H9 (cell line): ENCODE measurements at regions not wholly inside any gene's neighbourhood (a gene's known extent, or its start where the extent isn't known, plus 50 kb on each side); places are given as distances from the start of the nearest gene placed in this dataset.

Experiments
- DNase-seq: peaks from one replicate; pipeline ENCODE4 v3.0.0-alpha.2; 2017
- H2AFZ ChIP-seq: one replicate; pipeline ENCODE4 v1.6.1; 2013; ENCODE audit warnings: mild to moderate bottlenecking, low read length, control low read depth, moderate library complexity
- H2AK5ac ChIP-seq: 2 replicates; pipeline ENCODE4 v1.6.1; 2013; ENCODE audit warnings: low read length, control low read depth, mixed read lengths; ENCODE audit not compliant: insufficient read length
- H2BK120ac ChIP-seq: one replicate; pipeline ENCODE4 v1.6.1; 2013; ENCODE audit warnings: low read depth, mild to moderate bottlenecking, low read length, control low read depth, inconsistent platforms; ENCODE audit not compliant: poor library complexity, severe bottlenecking
- H2BK12ac ChIP-seq: 2 replicates; pipeline ENCODE4 v1.6.1; 2013; ENCODE audit warnings: low read length, control low read depth, mixed read lengths, low read depth; ENCODE audit not compliant: insufficient read length
- H2BK15ac ChIP-seq: 2 replicates; pipeline ENCODE4 v1.6.1; 2013; ENCODE audit warnings: low read depth, low read length, control low read depth
- H2BK20ac ChIP-seq: one replicate; pipeline ENCODE4 v1.6.1; 2013; ENCODE audit warnings: low read depth, mild to moderate bottlenecking, low read length, control low read depth, inconsistent platforms; ENCODE audit not compliant: poor library complexity, severe bottlenecking
- H2BK5ac ChIP-seq: 2 replicates; pipeline ENCODE4 v1.6.1; 2013; ENCODE audit warnings: low read length, control low read depth, mixed read lengths; ENCODE audit not compliant: insufficient read length
- H3K14ac ChIP-seq: 2 replicates; pipeline ENCODE4 v1.6.1; 2013; ENCODE audit warnings: low read length, control low read depth; ENCODE audit not compliant: insufficient read depth
- H3K18ac ChIP-seq: 2 replicates; pipeline ENCODE4 v1.6.1; 2013; ENCODE audit warnings: low read depth, mild to moderate bottlenecking, mixed read lengths, low read length, control low read depth; ENCODE audit not compliant: insufficient read length
- H3K23ac ChIP-seq: 2 replicates; pipeline ENCODE4 v1.6.1; 2013; ENCODE audit warnings: low read length, control low read depth, mixed read lengths, low read depth; ENCODE audit not compliant: insufficient read length
- H3K23me2 ChIP-seq: 2 replicates; pipeline ENCODE4 v1.6.1; 2013; ENCODE audit warnings: low read depth, mild to moderate bottlenecking, mixed read lengths, low read length, control low read depth; ENCODE audit not compliant: insufficient read length, poor library complexity, severe bottlenecking
- H3K27ac ChIP-seq: 2 replicates; pipeline ENCODE4 v1.5.1; 2013; ENCODE audit warnings: low read length, control low read depth, mixed read lengths, low read depth; ENCODE audit not compliant: insufficient read length
- H3K27me3 ChIP-seq: 2 replicates; pipeline ENCODE4 v1.6.1; 2013; ENCODE audit warnings: low read length, control low read depth, inconsistent platforms; ENCODE audit not compliant: insufficient read depth
- H3K4ac ChIP-seq: 2 replicates; pipeline ENCODE4 v1.6.1; 2013; ENCODE audit warnings: low read depth, mild to moderate bottlenecking, control low read depth, inconsistent platforms, low read length, moderate library complexity
- H3K4me1 ChIP-seq: 2 replicates; pipeline ENCODE4 v1.6.1; 2013; ENCODE audit warnings: low read length, control low read depth, inconsistent platforms; ENCODE audit not compliant: insufficient read depth
- H3K4me2 ChIP-seq: 2 replicates; pipeline ENCODE4 v1.6.1; 2013; ENCODE audit warnings: low read length, control low read depth, mixed read lengths; ENCODE audit not compliant: insufficient read length, insufficient read depth
- H3K56ac ChIP-seq: 2 replicates; pipeline ENCODE4 v1.6.1; 2013; ENCODE audit warnings: low read depth, mild to moderate bottlenecking, mixed read lengths, low read length, control low read depth; ENCODE audit not compliant: insufficient read length
- H3K79me1 ChIP-seq: 2 replicates; pipeline ENCODE4 v1.6.1; 2013; ENCODE audit warnings: low read depth, mild to moderate bottlenecking, moderate library complexity, low read length, control low read depth, inconsistent platforms; ENCODE audit not compliant: insufficient read depth, poor library complexity, severe bottlenecking
- H3K79me2 ChIP-seq: 2 replicates; pipeline ENCODE4 v1.6.1; 2013; ENCODE audit warnings: low read length, control low read depth, inconsistent platforms; ENCODE audit not compliant: insufficient read depth
- H3K9ac ChIP-seq: 2 replicates; pipeline ENCODE4 v1.6.1; 2013; ENCODE audit warnings: low read length, control low read depth, mixed read lengths; ENCODE audit not compliant: insufficient read length; ENCODE audit errors: extremely low read depth
- H3K9me3 ChIP-seq: one replicate; pipeline ENCODE4 v1.6.1; 2013; ENCODE audit warnings: low read depth, low read length, inconsistent platforms; ENCODE audit not compliant: control insufficient read depth
- H3T11ph ChIP-seq: one replicate; pipeline ENCODE4 v1.6.1; 2013; ENCODE audit warnings: mild to moderate bottlenecking, low read length, control low read depth, inconsistent platforms
- H4K20me1 ChIP-seq: one replicate; pipeline ENCODE4 v1.6.1; 2013; ENCODE audit not compliant: control insufficient read depth, insufficient read length, insufficient read depth
- H4K5ac ChIP-seq: 2 replicates; pipeline ENCODE4 v1.6.1; 2013; ENCODE audit warnings: low read depth, mild to moderate bottlenecking, mixed read lengths, low read length, control low read depth; ENCODE audit not compliant: insufficient read length
- H4K8ac ChIP-seq: replicated peaks from 2 replicates; pipeline ENCODE4 v1.6.1; 2013; ENCODE audit warnings: low read length, control low read depth, mixed read lengths, low read depth; ENCODE audit not compliant: insufficient read length
- H4K91ac ChIP-seq: 2 replicates; pipeline ENCODE4 v1.6.1; 2013; ENCODE audit warnings: low read depth, mild to moderate bottlenecking, moderate library complexity, mixed read lengths, low read length, control low read depth; ENCODE audit not compliant: insufficient read length
- H3K27ac Mint-ChIP-seq, 3 experiments: 2 replicates in 2 of 3; 3 replicates in 1 of 3; pipeline ENCODE4 v1.8.0; 2020 to 2021; ENCODE audit warnings: mixed read lengths in 3 of 3, mild to moderate bottlenecking in 1 of 3, moderate library complexity in 1 of 3
- H3K27me3 Mint-ChIP-seq: 2 replicates; pipeline ENCODE4 v1.8.0; 2021; ENCODE audit warnings: low read depth, mild to moderate bottlenecking, moderate library complexity, mixed read lengths
- H3K36me3 Mint-ChIP-seq, 3 experiments: 2 replicates in 2 of 3; 3 replicates in 1 of 3; pipeline ENCODE4 v1.8.0; 2020 to 2021; ENCODE audit warnings: low read depth in 3 of 3, mixed read lengths in 3 of 3; ENCODE audit not compliant: insufficient read depth in 1 of 3
- H3K4me1 Mint-ChIP-seq, 2 experiments: 2 replicates each; pipeline ENCODE4 v1.8.0; 2020; ENCODE audit warnings: mixed read lengths in 2 of 2
- H3K4me3 Mint-ChIP-seq, 2 experiments: 2 replicates in 1 of 2; 3 replicates in 1 of 2; pipeline ENCODE4 v1.8.0; 2020 to 2021; ENCODE audit warnings: mild to moderate bottlenecking in 2 of 2, mixed read lengths in 2 of 2, moderate library complexity in 1 of 2
- H3K9me3 Mint-ChIP-seq, 2 experiments: 2 replicates in 1 of 2; 3 replicates in 1 of 2; pipeline ENCODE4 v1.8.0; 2020; ENCODE audit warnings: mild to moderate bottlenecking in 2 of 2, mixed read lengths in 2 of 2, moderate library complexity in 1 of 2
- WGBS: extraction: QIAGEN DNeasy Blood & Tissue Kit; methylation state at CpG from one replicate; pipeline ENCODE4 v1.1.7; 2013; ENCODE audit warnings: missing lambda C conversion rate, low lambda C conversion rate, mixed read lengths; ENCODE audit not compliant: insufficient read length; ENCODE audit errors: extremely low coverage; 5-methylcytosine and 5-hydroxymethylcytosine counted together
- TF ChIP-seq, protein P1 (sequence below): fragments of 200-600 bp; sonication (generic); conservative IDR thresholded peaks from 3 replicates; pipeline ENCODE4 v1.8.0; 2021; ENCODE audit warnings: antibody characterized with exemption, mild to moderate bottlenecking

DNA sequence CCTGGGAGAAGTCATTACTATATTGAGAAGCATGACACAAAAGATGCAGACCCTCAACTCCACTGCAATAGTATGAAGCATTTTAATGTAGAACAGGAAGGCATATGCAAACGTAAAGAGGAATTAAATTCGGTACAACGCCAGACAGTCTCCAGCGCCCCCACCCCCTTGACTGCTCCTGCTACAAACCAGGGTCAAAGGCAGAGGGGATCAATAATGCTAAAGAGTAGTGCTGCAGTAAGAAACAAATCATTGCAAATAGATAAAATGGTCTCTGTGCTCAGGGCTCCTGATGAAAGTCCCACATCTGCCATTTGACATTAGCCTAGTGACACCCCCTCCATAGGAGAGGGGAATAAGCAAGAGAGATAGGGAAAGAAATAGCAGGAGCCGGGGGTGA lies 164.9 kb upstream of the BLID start:
- no peak overlapping the region for H2BK12ac ChIP-seq
- no peaks in the 10 kb centered on the region for H3K9me3 ChIP-seq
- no peak overlapping the region for H2AFZ ChIP-seq
- H3K14ac ChIP-seq: no peak overlapping the region
- H4K5ac ChIP-seq: no peak overlapping the region
- no peaks in the 10 kb centered on the region for H3K79me2 ChIP-seq
- H3K56ac ChIP-seq: no peak overlapping the region
- no peaks in the 10 kb centered on the region for H4K20me1 ChIP-seq
- TF ChIP-seq, protein P1, sequence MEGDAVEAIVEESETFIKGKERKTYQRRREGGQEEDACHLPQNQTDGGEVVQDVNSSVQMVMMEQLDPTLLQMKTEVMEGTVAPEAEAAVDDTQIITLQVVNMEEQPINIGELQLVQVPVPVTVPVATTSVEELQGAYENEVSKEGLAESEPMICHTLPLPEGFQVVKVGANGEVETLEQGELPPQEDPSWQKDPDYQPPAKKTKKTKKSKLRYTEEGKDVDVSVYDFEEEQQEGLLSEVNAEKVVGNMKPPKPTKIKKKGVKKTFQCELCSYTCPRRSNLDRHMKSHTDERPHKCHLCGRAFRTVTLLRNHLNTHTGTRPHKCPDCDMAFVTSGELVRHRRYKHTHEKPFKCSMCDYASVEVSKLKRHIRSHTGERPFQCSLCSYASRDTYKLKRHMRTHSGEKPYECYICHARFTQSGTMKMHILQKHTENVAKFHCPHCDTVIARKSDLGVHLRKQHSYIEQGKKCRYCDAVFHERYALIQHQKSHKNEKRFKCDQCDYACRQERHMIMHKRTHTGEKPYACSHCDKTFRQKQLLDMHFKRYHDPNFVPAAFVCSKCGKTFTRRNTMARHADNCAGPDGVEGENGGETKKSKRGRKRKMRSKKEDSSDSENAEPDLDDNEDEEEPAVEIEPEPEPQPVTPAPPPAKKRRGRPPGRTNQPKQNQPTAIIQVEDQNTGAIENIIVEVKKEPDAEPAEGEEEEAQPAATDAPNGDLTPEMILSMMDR: no peak
- H2AK5ac ChIP-seq: no peak overlapping the region
- WGBS: no CpG with 5 or more reads among the region's 5 CpGs
- no peak overlapping the region for H3K4me3 Mint-ChIP-seq
- H2BK20ac ChIP-seq: no peak overlapping the region
- no peak overlapping the region for H3K18ac ChIP-seq
- H3K4me2 ChIP-seq: no peak overlapping the region
- no peak overlapping the region for H4K91ac ChIP-seq
- H3K4me1 Mint-ChIP-seq: peaks cover 7% of the 10 kb centered on the region in 2 experiments
- H3K23ac ChIP-seq: no peak overlapping the region
- no peak overlapping the region for H3K4ac ChIP-seq
- H3K27ac Mint-ChIP-seq: no peak overlapping the region
- no peaks in the 10 kb centered on the region; the same call in 1 of the 2 replicates for H3K27me3 Mint-ChIP-seq
- no peak overlapping the region for H2BK5ac ChIP-seq
- H2BK15ac ChIP-seq: no peak overlapping the region
- no peaks in the 10 kb centered on the region for H3K36me3 Mint-ChIP-seq
- H4K8ac ChIP-seq: no peak overlapping the region
- H3K27me3 ChIP-seq: no peaks in the 10 kb centered on the region
- H3K79me1 ChIP-seq: no peaks in the 10 kb centered on the region
- no peak overlapping the region for H2BK120ac ChIP-seq
- H3K9ac ChIP-seq: no peak overlapping the region
- no peaks in the 10 kb centered on the region for H3K23me2 ChIP-seq
- DNase-seq: no peak
- H3K9me3 Mint-ChIP-seq: no peaks in the 10 kb centered on the region
- H3T11ph ChIP-seq: no peak overlapping the region
- H3K27ac ChIP-seq: no peak overlapping the region
- no peaks in the 10 kb centered on the region; the same call in 1 of the 2 replicates for H3K4me1 ChIP-seq
